Calu3 (cell line): ENCODE measurements at regions not wholly inside any gene's neighbourhood (a gene's known extent, or its start where the extent isn't known, plus 50 kb on each side); places are given as distances from the start of the nearest gene placed in this dataset.
"Not testable (repeated sequence)": the region's sequence is repeated elsewhere in the genome, so short reads cannot be mapped to it uniquely, and the experiment has no call there.

ENCODE experiments used
- BruUV-seq: library from RNA; stranded (reverse); fragments of 400-500 nt; replicated peaks from 2 replicates; lab custom pipeline; 2021; lab: Mats Ljungman, UMichigan
- CTCF ChIA-PET: fragments of 300-600 bp; sonication (Branson Sonifier 250); formaldehyde crosslinking; loops from one replicate; lab custom pipeline; 2022; ENCODE audit warnings: antibody characterized with exemption; lab: Charles Lee
- DNase-seq: peaks from one replicate; pipeline ENCODE4 v3.0.0; 2022
- H3K27ac Mint-ChIP-seq: one replicate; pipeline ENCODE4 v1.8.0; 2022; ENCODE audit warnings: mixed read lengths; ENCODE audit not compliant: unreplicated experiment
- H3K27me3 Mint-ChIP-seq: one replicate; pipeline ENCODE4 v1.8.0; 2022; ENCODE audit warnings: mixed read lengths; ENCODE audit not compliant: unreplicated experiment
- H3K36me3 Mint-ChIP-seq: one replicate; pipeline ENCODE4 v1.8.0; 2022; ENCODE audit warnings: mild to moderate bottlenecking, moderate library complexity, mixed read lengths; ENCODE audit not compliant: insufficient read depth, unreplicated experiment
- H3K4me1 Mint-ChIP-seq: one replicate; pipeline ENCODE4 v1.8.0; 2022; ENCODE audit warnings: mild to moderate bottlenecking, low read depth, mixed read lengths; ENCODE audit not compliant: unreplicated experiment
- H3K4me3 Mint-ChIP-seq: one replicate; pipeline ENCODE4 v1.8.0; 2022; ENCODE audit warnings: mild to moderate bottlenecking, low read depth, moderate library complexity, mixed read lengths; ENCODE audit not compliant: unreplicated experiment
- H3K9me3 Mint-ChIP-seq: one replicate; pipeline ENCODE4 v1.8.0; 2022; ENCODE audit warnings: low read depth, mixed read lengths; ENCODE audit not compliant: unreplicated experiment
- intact Hi-C: fragments of 100-400 bp; cut with micrococcal nuclease; formaldehyde crosslinking; loops from one replicate; pipeline ENCODE4 v1.10.0; 2022; ENCODE audit not compliant: unreplicated experiment
- TF ChIP-seq, protein P1 (sequence below): fragments of 200-600 bp; IDR thresholded peaks from one replicate; pipeline ENCODE4 v1.8.0; 2022; ENCODE audit warnings: antibody characterized with exemption; ENCODE audit not compliant: unreplicated experiment

GRCh38 chr11:98365941-98366340 is 654.8 kb upstream of the CNTN5 start:
- BruUV-seq, result no TSS peak
- H3K36me3 Mint-ChIP-seq, result no peaks in the 10 kb centered on the region
- H3K4me1 Mint-ChIP-seq, result no peaks in the 10 kb centered on the region
- TF ChIP-seq, protein P1, sequence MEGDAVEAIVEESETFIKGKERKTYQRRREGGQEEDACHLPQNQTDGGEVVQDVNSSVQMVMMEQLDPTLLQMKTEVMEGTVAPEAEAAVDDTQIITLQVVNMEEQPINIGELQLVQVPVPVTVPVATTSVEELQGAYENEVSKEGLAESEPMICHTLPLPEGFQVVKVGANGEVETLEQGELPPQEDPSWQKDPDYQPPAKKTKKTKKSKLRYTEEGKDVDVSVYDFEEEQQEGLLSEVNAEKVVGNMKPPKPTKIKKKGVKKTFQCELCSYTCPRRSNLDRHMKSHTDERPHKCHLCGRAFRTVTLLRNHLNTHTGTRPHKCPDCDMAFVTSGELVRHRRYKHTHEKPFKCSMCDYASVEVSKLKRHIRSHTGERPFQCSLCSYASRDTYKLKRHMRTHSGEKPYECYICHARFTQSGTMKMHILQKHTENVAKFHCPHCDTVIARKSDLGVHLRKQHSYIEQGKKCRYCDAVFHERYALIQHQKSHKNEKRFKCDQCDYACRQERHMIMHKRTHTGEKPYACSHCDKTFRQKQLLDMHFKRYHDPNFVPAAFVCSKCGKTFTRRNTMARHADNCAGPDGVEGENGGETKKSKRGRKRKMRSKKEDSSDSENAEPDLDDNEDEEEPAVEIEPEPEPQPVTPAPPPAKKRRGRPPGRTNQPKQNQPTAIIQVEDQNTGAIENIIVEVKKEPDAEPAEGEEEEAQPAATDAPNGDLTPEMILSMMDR, result no peak
- H3K9me3 Mint-ChIP-seq, result peaks cover 8% of the 10 kb centered on the region
- DNase-seq, result no peak
- no peak overlapping the region for H3K27ac Mint-ChIP-seq
- intact Hi-C loops, result no loop called here
- CTCF ChIA-PET, result interaction anchor here (0.5 kb wide), 1 partner anchor 205 kb away, joined by 3 read pairs; no protein-coding TSS in a partner anchor
- H3K4me3 Mint-ChIP-seq, result no peak overlapping the region
- no peaks in the 10 kb centered on the region for H3K27me3 Mint-ChIP-seq

DNA sequence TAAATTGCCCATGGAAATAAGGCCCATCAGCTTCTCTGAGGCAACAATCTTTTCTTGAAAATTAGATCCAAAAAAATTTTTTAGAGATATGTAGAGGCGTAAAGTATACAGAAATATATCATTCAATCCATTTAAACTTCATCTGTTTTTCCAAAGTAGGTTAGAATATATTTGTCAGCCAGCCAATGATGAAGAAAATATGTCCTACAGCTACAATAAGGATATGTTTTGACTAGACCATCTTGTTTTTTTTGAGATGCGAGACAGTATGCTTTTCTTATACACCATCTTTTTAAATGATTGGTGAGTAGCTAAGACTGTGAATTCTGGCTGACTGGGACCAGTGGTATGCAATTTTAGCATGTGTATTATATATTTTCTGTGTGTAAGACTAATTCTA is 630.4 kb upstream of the CNTN5 start:
- CTCF ChIA-PET, result no interaction called here
- no TSS peak for BruUV-seq
- Mint-ChIP-seq H3K4me3 (no peak overlapping the region), H3K9me3 (peaks cover 7% of the 10 kb centered on the region), H3K4me1 (no peaks in the 10 kb centered on the region), H3K27me3 (no peaks in the 10 kb centered on the region), H3K27ac (no peak overlapping the region), H3K36me3 (no peaks in the 10 kb centered on the region)
- intact Hi-C loops, result no loop called here
- TF ChIP-seq, protein P1, result no peak
- DNase-seq, result no peak

- H3K4me1 Mint-ChIP-seq, H3K36me3 Mint-ChIP-seq, CTCF ChIA-PET, H3K27me3 Mint-ChIP-seq, intact Hi-C loops, DNase-seq, H3K27ac Mint-ChIP-seq, H3K4me3 Mint-ChIP-seq, BruUV-seq, H3K9me3 Mint-ChIP-seq: not testable (repeated sequence)
Observed at GRCh38 chr11:98394500-98394899, 626.2 kb upstream of the CNTN5 start.

- Mint-ChIP-seq H3K27me3 (no peaks in the 10 kb centered on the region), H3K4me3 (no peak overlapping the region), H3K27ac (no peak overlapping the region), H3K36me3 (no peaks in the 10 kb centered on the region), H3K9me3 (peaks cover 9% of the 10 kb centered on the region), H3K4me1 (no peaks in the 10 kb centered on the region)
- TF ChIP-seq, protein P1, result no peak
- BruUV-seq, result no TSS peak
- CTCF ChIA-PET, result no interaction called here
- DNase-seq, result no peak
- intact Hi-C loops, result no loop called here
Observed at GRCh38 chr11:98398508-98398907, 622.2 kb upstream of the CNTN5 start.

GRCh38 chr11:98409069-98409468 is 611.7 kb upstream of the CNTN5 start:
- H3K27ac Mint-ChIP-seq, result no peak overlapping the region
- intact Hi-C loops, result no loop called here
- no peak for DNase-seq
- H3K27me3 Mint-ChIP-seq, result no peaks in the 10 kb centered on the region
- CTCF ChIA-PET, result no interaction called here
- peaks cover 13% of the 10 kb centered on the region for H3K9me3 Mint-ChIP-seq
- no peaks in the 10 kb centered on the region for H3K36me3 Mint-ChIP-seq
- H3K4me1 Mint-ChIP-seq, result no peaks in the 10 kb centered on the region
- TF ChIP-seq, protein P1, result no peak
- no peak overlapping the region for H3K4me3 Mint-ChIP-seq
- BruUV-seq, result no TSS peak
